OCI-LY1 (cell line): ENCODE measurements at regions not wholly inside any gene's neighbourhood (a gene's known extent, or its start where the extent isn't known, plus 50 kb on each side); places are given as distances from the start of the nearest gene placed in this dataset.

ENCODE experiments used
- CTCF ChIP-seq: fragments of 200-600 bp; sonication (generic), shearing (Covaris generic); IDR thresholded peaks from 2 replicates; pipeline ENCODE4 v1.5.1; 2017; ENCODE audit warnings: mild to moderate bottlenecking, antibody characterized with exemption, low read length, moderate library complexity, mixed read lengths
- EZH2 ChIP-seq: fragments of 200-600 bp; sonication (generic), shearing (Covaris generic); IDR thresholded peaks from 2 replicates; pipeline ENCODE4 v1.8.0; 2017; ENCODE audit warnings: borderline replicate concordance, mixed run types, mild to moderate bottlenecking, antibody characterized with exemption, low read length, moderate library complexity, mixed read lengths

- no peak for TF ChIP-seq CTCF
- TF ChIP-seq EZH2: no peak
Observed at GRCh38 chr11:90842681-90843080, 619.8 kb upstream of the CHORDC1 start.
